SK-N-MC (cell line): ENCODE measurements at regions not wholly inside any gene's neighbourhood (a gene's known extent, or its start where the extent isn't known, plus 50 kb on each side); places are given as distances from the start of the nearest gene placed in this dataset.

Source experiments
- EZH2 ChIP-seq: fragments of 200-600 bp; sonication (generic); IDR thresholded peaks from one replicate; pipeline ENCODE4 v1.6.1; 2017; ENCODE audit warnings: antibody characterized with exemption
- FOXP2 ChIP-seq: optimal IDR thresholded peaks from 2 replicates; pipeline ENCODE3; 2011; ENCODE audit warnings: mild to moderate bottlenecking, moderate library complexity; ENCODE audit not compliant: insufficient read depth; ENCODE audit errors: extremely low read length, control extremely low read depth
- POLR2AphosphoS5 ChIP-seq: IDR thresholded peaks from 2 replicates; pipeline ENCODE4 v1.6.1; 2012; ENCODE audit warnings: mild to moderate bottlenecking, low read depth, low read length, borderline replicate concordance

DNA sequence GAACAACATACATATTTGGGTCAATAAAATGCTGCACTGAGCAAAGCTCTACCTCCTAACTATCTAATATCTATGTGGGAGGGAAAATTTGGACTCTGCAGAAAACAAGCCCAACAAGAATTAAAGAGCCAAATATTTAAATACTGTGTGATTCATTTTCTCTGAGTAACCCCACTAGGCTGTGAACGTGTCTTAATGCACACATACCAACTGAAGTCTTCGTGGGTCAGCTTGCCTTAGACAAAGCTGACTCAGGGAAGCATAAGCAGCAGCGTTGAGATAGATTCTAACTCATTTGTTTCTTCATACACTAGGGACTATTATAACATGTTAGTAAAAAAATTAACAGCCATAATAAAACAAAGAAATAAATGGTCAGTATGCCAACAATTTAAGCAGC, 114.3 kb downstream of the GJA1 start:
- TF ChIP-seq POLR2AphosphoS5 (no peak), EZH2 (no peak), FOXP2 (no peak)
